GM20000 (cell line): ENCODE measurements at regions not wholly inside any gene's neighbourhood (a gene's known extent, or its start where the extent isn't known, plus 50 kb on each side); places are given as distances from the start of the nearest gene placed in this dataset.

Experiments used
- DNase-seq: peaks from one replicate; pipeline ENCODE4 v3.0.0; 2012; ENCODE audit warnings: low spot score
- TF ChIP-seq, protein P1 (sequence below): IDR thresholded peaks from 2 replicates; pipeline ENCODE4 v1.5.1; 2012; ENCODE audit warnings: mild to moderate bottlenecking, control low read depth; ENCODE audit errors: extremely low read depth, missing control alignments

DNA sequence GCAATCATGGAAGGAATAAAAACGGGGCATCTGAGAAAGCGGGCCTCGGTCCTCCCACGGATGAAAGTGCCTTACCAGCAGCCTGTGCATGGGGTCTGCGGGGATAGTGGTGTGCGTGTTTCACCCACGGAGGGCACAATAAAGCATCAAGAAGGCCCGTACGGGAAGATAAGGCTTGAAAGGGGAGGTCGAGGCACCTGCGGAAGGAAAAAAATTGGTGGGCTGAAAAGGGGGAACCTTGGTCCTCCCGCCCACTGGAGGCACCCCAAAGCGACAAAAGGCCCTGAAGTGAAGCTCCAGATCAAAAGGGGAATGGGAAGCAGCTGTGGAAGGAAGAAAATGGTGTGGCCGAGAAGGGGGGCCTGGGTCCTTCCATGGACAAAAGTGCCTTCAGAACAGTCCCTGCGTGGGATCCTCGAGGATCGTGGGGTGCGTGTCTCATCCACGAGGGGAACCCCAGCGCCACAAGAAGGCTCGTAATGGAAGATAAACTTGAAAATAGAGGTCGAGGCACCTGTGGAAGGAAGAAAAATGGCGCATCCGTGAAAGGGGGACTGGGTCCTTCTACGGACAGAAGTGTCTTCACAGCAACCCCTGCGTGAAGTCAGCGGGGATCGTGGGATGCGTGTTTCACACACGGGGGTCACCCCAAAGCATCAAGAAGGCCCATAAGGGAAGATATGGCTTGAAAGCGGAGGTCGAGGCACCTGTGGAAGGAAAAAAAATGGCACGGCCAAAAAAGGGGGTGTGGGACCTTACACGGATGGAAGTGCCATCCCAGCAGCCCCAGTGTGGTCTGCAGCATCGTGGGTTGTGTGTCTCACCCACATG, 276.9 kb downstream of the ALG10 start:
- no peak for DNase-seq

DNA sequence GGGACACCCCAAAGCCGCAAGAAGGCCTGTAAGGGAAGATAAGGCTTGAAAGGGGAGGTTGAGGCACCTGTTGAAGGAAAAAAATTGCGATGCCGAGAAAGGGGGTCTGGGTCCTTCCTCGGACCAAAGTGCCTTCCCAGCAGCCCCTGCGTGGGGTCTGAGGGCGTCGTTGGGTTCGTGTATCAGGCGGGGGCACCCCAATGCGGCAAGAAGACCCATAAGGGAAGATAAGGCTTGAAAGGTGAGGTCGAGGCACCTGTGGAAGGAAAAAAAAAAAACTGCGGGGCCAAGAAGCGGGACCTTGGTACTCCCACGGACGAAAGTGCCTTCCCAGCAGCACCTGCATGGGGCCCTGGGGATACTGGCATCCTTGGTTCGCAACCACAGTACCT, 277.5 kb downstream of the ALG10 start:
- TF ChIP-seq, protein P1, sequence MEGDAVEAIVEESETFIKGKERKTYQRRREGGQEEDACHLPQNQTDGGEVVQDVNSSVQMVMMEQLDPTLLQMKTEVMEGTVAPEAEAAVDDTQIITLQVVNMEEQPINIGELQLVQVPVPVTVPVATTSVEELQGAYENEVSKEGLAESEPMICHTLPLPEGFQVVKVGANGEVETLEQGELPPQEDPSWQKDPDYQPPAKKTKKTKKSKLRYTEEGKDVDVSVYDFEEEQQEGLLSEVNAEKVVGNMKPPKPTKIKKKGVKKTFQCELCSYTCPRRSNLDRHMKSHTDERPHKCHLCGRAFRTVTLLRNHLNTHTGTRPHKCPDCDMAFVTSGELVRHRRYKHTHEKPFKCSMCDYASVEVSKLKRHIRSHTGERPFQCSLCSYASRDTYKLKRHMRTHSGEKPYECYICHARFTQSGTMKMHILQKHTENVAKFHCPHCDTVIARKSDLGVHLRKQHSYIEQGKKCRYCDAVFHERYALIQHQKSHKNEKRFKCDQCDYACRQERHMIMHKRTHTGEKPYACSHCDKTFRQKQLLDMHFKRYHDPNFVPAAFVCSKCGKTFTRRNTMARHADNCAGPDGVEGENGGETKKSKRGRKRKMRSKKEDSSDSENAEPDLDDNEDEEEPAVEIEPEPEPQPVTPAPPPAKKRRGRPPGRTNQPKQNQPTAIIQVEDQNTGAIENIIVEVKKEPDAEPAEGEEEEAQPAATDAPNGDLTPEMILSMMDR: no peak
- no peak for DNase-seq

More for the DNA sequence above, 276.9 kb downstream of the ALG10 start:
- TF ChIP-seq, protein P1: no peak

DNA sequence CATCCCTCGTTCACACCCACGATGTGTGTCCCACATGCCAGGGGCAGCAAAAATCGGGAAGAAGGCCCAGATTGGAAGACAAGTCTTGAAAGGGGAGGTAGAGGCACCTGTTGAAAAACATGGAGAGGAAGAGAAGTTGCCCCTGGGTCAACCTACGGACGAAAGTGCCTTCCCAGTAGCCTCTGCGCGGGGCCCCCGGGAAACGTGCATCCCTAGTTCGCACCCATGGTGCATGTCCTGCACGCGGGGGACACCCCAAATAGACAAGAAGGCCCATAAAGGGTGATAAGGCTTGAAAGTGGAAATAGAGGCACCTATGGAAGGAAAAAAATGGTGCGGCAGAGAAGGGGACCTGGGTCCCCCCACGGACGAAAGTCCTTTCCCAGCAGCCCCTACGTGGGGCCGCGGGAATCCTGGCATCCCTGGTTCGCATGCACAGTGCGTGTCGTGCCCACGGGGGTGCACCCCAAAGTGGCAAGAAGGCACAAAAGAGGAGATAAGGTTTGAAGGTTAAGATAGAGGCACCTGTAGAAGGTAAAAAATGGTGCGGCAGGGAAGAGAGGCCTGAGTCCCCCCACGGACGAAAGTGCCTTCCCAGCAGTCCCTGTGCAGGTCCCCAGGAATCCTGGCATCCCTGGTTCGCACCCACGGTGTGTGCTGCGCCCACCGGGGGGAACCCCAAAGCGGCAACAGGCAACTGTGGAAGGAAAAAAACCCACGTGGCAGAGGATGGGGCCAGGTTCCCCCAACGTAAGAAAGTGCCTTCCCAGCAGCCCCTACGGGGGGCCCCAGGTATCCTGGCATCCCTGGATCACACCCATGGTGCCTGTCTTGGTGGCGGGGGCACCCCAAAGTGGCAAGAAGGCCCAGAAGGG, 278.3 kb downstream of the ALG10 start:
- DNase-seq: no peak
- TF ChIP-seq, protein P1: no peak

DNA sequence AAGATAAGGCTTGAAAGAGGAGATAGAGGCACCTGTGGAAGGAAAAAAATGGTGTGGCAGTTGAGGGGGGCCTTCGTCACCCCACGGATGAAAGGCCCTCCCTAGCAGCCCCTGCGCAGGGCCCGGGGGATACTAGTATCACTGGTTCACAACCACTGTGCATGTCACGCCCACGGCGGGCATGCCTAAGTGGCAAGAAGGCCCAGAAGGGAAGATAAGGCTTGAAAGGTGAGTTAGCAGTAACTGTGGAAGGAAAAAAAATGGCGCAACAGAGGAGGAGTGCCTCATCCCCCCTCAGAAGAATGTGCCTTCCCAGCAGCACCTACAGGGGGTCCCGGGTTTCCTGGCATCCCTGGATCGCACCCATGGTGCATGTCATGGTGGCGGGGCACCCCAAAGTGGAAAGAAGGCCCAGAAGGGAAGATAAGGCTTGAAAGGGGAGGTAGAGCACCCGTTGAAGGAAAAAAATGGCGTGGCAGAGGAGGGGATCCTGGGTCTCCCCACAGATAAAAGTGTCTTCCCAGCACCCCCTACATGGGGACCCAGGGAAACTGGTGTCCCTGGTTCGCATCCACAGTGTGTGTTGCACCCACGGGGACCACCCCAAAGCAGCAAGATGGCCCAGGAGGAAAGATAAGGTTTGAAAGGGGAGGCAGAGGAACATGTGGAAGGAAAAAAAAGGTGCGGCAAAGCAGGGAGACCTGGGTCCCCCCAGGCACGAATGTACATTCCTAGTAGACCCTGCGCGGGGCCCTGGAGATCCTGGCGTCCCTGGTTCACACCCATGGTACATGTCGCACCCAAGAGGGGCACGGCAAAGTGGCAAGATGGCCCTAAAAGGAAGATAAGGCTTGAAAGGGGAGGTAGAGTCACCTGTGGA, 279.2 kb downstream of the ALG10 start:
- DNase-seq: no peak
- TF ChIP-seq, protein P1: no peak

DNA sequence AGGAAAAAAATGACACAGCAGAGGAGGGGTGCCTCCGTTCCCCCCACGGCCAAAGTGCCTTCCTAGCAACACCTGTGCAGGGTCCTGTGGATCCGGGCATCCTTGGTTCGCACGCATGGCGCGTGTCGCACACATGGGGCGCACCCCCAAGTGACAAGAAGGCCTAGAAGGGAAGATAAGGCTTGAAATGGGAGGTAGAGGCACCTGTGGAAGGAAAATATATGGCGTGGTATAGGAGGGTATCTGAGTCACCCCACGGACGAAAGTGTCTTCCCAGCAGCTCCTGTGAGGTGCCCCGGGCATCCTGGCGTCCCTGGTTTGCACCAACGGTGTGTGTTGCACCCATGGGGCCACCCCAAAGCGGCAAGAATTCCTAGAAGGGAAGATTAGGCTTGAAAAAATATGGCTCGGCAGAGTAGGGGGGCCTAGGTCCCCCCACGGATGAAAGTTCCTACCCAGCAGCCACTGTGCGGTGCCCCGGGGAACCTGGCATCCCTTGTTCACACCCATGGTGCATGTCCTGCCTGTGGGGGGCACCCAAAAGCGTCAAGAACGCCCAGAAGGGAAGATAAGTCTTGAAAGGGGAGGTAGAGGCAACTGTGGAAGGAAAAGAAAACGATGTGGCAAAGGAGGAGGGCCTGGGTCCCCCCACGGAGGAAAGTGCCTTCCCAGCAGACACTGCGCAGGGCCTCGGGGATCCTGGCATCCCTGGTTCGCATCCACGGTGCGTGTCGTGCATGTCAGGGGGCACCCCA, 280.0 kb downstream of the ALG10 start:
- TF ChIP-seq, protein P1: no peak
- DNase-seq: no peak

DNA sequence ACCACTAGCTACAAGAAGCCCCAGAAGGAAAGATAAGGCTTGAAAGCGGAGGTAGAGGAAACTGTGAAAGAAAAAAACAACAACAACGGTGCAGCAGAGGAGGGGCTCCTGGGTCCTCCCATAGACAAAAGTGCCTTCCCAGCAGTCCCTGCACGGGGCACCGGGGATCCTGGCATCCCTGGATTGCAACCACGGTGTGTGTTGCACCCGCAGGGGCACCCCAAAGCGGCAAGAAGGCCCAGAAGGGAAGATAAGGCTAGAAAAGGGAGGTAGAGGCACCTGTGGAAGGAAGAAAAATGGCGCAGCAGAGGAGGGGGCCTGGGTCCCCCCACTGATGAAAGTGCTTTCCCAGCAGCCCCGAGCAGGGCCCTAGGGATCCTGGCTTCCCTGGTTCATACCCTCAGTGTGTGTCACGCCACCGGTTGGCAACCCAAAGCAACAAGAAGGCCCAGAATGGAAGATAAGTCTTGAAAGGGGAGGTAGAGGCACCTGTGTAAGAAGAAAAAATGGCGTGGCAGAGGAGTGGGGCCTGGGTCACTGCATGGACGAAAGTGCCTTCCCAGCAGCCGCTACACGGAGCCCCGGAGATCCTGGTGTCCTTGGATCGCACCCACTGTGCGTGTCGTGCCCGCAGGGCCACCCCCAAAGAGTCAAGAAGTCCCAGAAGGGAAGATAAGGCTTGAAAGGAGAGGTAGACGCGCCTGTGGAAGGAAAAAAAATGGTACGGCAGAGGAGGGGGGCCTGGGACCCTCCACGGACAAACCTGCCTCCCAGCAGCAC, 281.0 kb downstream of the ALG10 start:
- TF ChIP-seq, protein P1: no peak

More for the DNA sequence above, 281.0 kb downstream of the ALG10 start:
- no peak for DNase-seq
